Activated B cell treated with CpG ODN at 0.5 μM for 24 hours (primary cell): ENCODE measurements at regions not wholly inside any gene's neighbourhood (a gene's known extent, or its start where the extent isn't known, plus 50 kb on each side); places are given as distances from the start of the nearest gene placed in this dataset.
"Not testable (repeated sequence)": the region's sequence is repeated elsewhere in the genome, so short reads cannot be mapped to it uniquely, and the experiment has no call there.

Experiments used
- ATAC-seq: fragments of 200-7000 bp; cut with Tn5 transposase; one replicate; pipeline ENCODE4 v1.10.0; 2021; ENCODE audit warnings: low read depth, mild to moderate bottlenecking, moderate library complexity
- CTCF ChIA-PET: fragments of 350-600 bp; sonication (Branson Sonifier 250); formaldehyde crosslinking; loops from one replicate; lab custom pipeline; 2021; ENCODE audit warnings: antibody characterized with exemption; lab: Charles Lee
- POLR2A ChIA-PET: fragments of 350-600 bp; sonication (Branson Sonifier 250); formaldehyde crosslinking; loops from one replicate; lab custom pipeline; 2021; ENCODE audit warnings: antibody characterized with exemption; lab: Charles Lee
- DNase-seq: peaks from one replicate; pipeline ENCODE4 v3.0.0; 2022
- H3K27ac Mint-ChIP-seq: one replicate; pipeline ENCODE4 v1.8.0; 2020; ENCODE audit warnings: mixed read lengths
- H3K27me3 Mint-ChIP-seq: one replicate; pipeline ENCODE4 v1.8.0; 2021; ENCODE audit warnings: mixed read lengths
- H3K36me3 Mint-ChIP-seq: one replicate; pipeline ENCODE4 v1.8.0; 2021; ENCODE audit warnings: low read depth, mixed read lengths
- H3K4me1 Mint-ChIP-seq: one replicate; pipeline ENCODE4 v1.8.0; 2021; ENCODE audit warnings: mixed read lengths
- H3K4me3 Mint-ChIP-seq: one replicate; pipeline ENCODE4 v1.8.0; 2020; ENCODE audit warnings: mild to moderate bottlenecking, mixed read lengths
- H3K9me3 Mint-ChIP-seq: one replicate; pipeline ENCODE4 v1.8.0; 2020; ENCODE audit warnings: mixed read lengths
- intact Hi-C: fragments of 100-400 bp; cut with micrococcal nuclease; formaldehyde crosslinking; loops from one replicate; pipeline ENCODE4 v1.15.1; 2024
- TF ChIP-seq, protein P1 (sequence below): fragments of 200-600 bp; IDR thresholded peaks from one replicate; pipeline ENCODE4 v1.8.0; 2022; ENCODE audit warnings: antibody characterized with exemption, mild to moderate bottlenecking

DNA sequence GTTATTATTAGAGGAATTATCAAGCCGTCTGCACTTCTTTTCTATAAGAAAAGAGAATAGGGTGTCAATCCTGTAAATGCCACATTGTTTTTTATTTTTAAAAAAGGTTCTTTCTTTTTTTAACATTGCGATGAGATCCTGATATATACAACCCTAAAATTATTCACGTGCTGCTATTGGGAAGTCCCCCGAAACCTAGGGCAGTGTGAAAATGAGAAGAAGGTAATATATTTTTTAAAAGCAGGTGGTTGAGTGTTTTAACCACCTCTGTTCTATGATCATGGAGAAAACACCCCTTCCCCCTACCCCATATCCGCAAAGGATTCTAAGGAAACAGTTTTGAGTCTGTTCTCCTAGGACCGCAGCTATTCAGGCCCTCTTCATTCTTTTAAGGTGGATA lies 94.5 kb upstream of the KLHL14 start:
- ChIA-PET POLR2A (interaction anchor here (0.8 to 6.0 kb wide), 8 partner anchors 8 to 116 kb away, joined by 3 to 87 read pairs (median 6); partner anchors contain the start of gene KLHL14), CTCF (interaction anchor here (1.0 to 2.5 kb wide), 4 partner anchors 12 to 152 kb away, joined by 3 to 13 read pairs (median 4); no protein-coding TSS in a partner anchor)
- peak; percentile 65 for ATAC-seq
- peak overlapping the region; percentile 72 for H3K4me3 Mint-ChIP-seq
- intact Hi-C loops = loop anchor here (1.0 to 5.0 kb wide), 5 partner anchors 17 to 95 kb away; partner anchors contain the start of gene KLHL14
- no peaks in the 10 kb centered on the region for H3K27me3 Mint-ChIP-seq
- TF ChIP-seq, protein P1, sequence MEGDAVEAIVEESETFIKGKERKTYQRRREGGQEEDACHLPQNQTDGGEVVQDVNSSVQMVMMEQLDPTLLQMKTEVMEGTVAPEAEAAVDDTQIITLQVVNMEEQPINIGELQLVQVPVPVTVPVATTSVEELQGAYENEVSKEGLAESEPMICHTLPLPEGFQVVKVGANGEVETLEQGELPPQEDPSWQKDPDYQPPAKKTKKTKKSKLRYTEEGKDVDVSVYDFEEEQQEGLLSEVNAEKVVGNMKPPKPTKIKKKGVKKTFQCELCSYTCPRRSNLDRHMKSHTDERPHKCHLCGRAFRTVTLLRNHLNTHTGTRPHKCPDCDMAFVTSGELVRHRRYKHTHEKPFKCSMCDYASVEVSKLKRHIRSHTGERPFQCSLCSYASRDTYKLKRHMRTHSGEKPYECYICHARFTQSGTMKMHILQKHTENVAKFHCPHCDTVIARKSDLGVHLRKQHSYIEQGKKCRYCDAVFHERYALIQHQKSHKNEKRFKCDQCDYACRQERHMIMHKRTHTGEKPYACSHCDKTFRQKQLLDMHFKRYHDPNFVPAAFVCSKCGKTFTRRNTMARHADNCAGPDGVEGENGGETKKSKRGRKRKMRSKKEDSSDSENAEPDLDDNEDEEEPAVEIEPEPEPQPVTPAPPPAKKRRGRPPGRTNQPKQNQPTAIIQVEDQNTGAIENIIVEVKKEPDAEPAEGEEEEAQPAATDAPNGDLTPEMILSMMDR = no peak
- H3K27ac Mint-ChIP-seq = peak overlapping the region; percentile 95
- no peak for DNase-seq
- no peaks in the 10 kb centered on the region for H3K36me3 Mint-ChIP-seq
- no peaks in the 10 kb centered on the region for H3K9me3 Mint-ChIP-seq
- peaks cover 80% of the 10 kb centered on the region for H3K4me1 Mint-ChIP-seq

DNA sequence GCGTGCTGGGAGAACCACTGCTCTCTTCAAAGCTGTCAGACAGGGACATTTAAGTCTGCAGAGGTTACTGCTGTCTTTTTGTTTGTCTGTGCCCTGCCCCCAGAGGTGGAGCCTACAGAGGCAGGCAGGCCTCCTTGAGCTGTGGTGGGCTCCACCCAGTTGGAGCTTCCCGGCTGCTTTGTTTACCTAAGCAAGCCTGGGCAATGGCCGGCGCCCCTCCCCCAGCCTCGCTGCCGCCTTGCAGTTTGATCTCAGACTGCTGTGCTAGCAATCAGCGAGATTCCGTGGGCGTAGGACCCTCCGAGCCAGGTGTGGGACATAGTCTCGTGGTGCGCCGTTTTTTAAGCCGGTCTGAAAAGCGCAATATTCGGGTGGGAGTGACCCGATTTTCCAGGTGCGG lies 89.2 kb upstream of the KLHL14 start:
- H3K27me3 Mint-ChIP-seq, H3K9me3 Mint-ChIP-seq, CTCF ChIA-PET, H3K4me3 Mint-ChIP-seq, H3K27ac Mint-ChIP-seq, H3K36me3 Mint-ChIP-seq, intact Hi-C loops, DNase-seq, ATAC-seq, POLR2A ChIA-PET: not testable (repeated sequence)
- H3K4me1 Mint-ChIP-seq = peaks cover 27% of the 10 kb centered on the region

GRCh38 chr18:32851936-32852335 lies 79.1 kb upstream of the KLHL14 start:
- POLR2A ChIA-PET = no interaction called here
- H3K4me1 Mint-ChIP-seq = peaks cover 13% of the 10 kb centered on the region
- CTCF ChIA-PET = no interaction called here
- peaks cover 5% of the 10 kb centered on the region for H3K9me3 Mint-ChIP-seq
- ATAC-seq (no peak), DNase-seq (no peak)
- intact Hi-C loops = no loop called here
- no peaks in the 10 kb centered on the region for H3K36me3 Mint-ChIP-seq
- no peak overlapping the region for H3K27ac Mint-ChIP-seq
- H3K4me3 Mint-ChIP-seq = no peak overlapping the region
- no peaks in the 10 kb centered on the region for H3K27me3 Mint-ChIP-seq
- TF ChIP-seq, protein P1 = no peak

- Mint-ChIP-seq H3K4me3 (no peak overlapping the region), H3K4me1 (peaks cover under 1% of the 10 kb centered on the region), H3K27ac (no peak overlapping the region), H3K36me3 (no peaks in the 10 kb centered on the region), H3K27me3 (no peaks in the 10 kb centered on the region), H3K9me3 (peaks cover 3% of the 10 kb centered on the region)
- DNase-seq (no peak), ATAC-seq (no peak)
- TF ChIP-seq, protein P1 = no peak
- ChIA-PET POLR2A (no interaction called here), CTCF (interaction anchor here (0.5 to 0.9 kb wide), 2 partner anchors 48 to 69 kb away, joined by 3 read pairs; no protein-coding TSS in a partner anchor)
- intact Hi-C loops = loop anchor here (5.0 kb wide), 1 partner anchor 68 kb away; no protein-coding TSS in a partner anchor
These were observed 76.0 kb upstream of the KLHL14 start for GRCh38 chr18:32848826-32849225.

DNA sequence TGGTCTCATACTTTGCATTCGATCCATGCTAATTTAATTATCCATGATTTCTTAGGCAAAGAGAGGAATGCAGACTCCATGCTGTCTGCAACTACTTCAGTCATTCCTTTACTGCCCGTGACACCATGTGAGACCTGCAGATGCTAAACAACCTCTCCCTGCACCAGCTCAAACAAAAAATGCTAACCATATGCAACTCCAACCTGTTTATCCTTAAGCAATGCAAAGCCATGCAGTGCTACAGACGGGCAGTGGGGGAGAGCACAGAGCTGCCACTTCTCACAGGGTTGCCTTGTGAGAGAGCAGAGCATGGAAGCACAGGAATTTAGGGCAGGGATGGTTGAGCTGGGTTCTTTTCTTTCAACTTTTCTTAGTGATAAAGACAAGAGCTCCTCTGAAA lies 74.9 kb upstream of the KLHL14 start:
- Mint-ChIP-seq H3K27ac (no peak overlapping the region), H3K4me3 (no peak overlapping the region), H3K9me3 (peaks cover 6% of the 10 kb centered on the region), H3K27me3 (no peaks in the 10 kb centered on the region), H3K36me3 (no peaks in the 10 kb centered on the region), H3K4me1 (no peaks in the 10 kb centered on the region)
- TF ChIP-seq, protein P1 = no peak
- intact Hi-C loops = loop anchor here (5.0 kb wide), 1 partner anchor 70 kb away; no protein-coding TSS in a partner anchor
- DNase-seq (no peak), ATAC-seq (no peak)
- ChIA-PET CTCF (no interaction called here), POLR2A (interaction anchor here (0.7 kb wide), 1 partner anchor 75 kb away, joined by 3 read pairs; no protein-coding TSS in a partner anchor)
